Activated CD8-positive, alpha-beta memory T cell treated with anti-CD3 and anti-CD28 coated beads, Interleukin-2, amount 50 U/mL, for 24 hours (primary cell): ENCODE measurements at regions not wholly inside any gene's neighbourhood (a gene's known extent, or its start where the extent isn't known, plus 50 kb on each side); places are given as distances from the start of the nearest gene placed in this dataset.

Experiments used
- DNase-seq: peaks from one replicate; pipeline ENCODE4 v3.0.0-alpha.2; 2020; ENCODE audit errors: extremely low read depth

DNA sequence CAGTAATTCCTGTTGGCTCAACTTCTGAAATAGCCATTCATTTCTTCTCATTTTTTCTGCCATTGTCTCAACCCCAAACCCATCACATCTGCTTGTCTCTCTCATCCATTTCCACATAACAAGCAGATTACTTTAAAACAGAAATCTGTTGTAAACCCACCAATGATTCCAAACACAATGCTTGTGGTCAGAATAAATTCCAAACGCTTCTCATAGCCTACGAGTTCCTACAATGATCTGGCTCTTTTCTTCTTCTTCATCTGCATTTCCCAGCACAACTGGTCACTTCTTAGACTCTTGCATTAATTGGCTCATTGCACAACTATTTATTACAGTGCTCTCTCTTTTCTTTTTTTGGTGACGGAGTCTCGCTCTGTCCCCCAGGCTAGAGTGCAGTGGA lies 364.1 kb downstream of the GATA3 start:
- no peak for DNase-seq

DNA sequence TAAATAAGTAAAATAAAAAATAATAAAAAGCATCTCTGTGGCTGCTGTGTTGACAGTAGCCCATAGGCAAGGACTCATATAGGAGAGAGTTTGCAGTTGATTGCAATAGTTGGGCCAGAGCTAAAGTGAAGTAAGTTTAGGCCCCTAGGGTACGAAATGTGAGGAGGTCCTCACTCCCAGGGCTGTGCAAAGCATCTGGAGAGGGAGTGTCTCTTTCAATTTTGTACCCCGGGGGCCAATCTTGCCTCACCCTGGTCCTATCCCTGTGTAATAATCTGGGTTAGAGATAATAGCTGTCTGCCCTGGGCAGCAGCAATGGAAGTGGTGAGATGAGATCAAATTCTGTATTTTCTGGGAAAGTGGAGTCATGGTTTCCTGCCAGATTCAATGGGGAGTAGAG lies 365.7 kb downstream of the GATA3 start:
- no peak for DNase-seq

DNA sequence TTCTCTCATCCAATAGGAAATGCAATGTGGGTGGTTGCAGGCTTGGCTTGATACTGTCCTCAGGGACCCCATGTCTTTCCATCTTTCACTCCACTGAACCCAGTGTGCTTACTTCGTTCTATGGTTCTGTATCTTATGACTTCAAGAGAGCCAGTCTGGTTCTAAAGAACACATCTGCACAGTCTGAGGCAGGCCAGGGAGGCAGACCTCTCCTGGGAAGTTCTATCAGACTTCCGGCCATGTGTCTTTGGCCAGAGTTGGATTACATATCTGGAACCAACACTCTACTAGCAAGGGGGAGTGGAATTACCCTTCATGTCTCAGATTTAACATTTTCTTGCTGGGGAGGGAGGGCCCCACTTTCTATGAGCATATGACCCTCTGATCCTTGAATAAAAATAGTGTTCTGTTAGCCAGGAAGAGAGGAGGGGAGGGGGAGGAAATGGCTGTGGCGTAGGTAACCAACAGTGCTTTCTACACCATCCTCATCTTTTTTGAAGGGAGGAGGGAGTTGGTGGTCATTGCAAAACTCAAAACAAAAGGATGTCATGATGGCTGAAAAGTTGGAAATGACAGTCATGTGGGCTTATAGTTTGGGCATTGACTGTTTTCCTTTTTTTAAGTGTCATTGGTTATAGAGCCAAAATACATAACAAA lies 370.2 kb downstream of the GATA3 start:
- no peak for DNase-seq

DNA sequence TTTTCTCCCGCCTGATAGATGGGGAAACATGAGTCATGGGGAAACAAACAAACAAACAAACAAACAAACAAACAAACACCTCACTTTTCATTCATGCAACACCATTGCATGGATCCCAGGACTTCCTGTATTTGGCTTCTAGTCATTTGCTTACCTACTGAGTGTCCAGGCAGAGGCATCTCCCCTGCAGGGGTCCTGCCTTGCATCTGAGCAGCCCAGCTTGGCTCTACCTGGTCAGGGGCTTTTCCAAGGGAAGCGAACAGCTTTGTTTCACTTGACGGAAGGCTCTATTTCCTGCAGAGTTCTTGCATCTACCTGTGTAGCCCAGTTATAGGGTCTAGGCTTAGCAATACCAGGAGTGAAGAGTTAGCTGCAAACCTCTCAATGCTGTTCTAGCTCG lies 374.2 kb downstream of the GATA3 start:
- DNase-seq, result no peak

DNA sequence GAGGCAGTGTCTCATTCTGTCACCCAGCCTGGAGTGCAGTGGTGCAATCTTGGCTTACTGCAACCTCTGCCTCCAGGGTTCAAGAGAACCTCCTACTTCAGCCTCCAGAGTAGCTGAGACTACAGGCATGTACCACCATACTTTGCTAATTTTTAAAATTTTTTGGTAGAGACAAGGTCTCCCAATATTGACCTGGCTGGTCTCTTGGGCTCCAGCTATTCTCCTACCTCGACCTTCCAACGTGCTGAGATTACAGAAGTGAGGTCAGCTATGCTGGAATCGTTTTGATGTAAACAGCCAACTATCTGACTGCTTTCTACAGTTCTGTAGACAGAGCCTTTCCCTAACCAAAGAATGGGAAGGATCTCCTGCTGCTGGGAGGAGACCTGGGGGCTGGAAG lies 375.8 kb downstream of the GATA3 start:
- DNase-seq, result no peak

DNA sequence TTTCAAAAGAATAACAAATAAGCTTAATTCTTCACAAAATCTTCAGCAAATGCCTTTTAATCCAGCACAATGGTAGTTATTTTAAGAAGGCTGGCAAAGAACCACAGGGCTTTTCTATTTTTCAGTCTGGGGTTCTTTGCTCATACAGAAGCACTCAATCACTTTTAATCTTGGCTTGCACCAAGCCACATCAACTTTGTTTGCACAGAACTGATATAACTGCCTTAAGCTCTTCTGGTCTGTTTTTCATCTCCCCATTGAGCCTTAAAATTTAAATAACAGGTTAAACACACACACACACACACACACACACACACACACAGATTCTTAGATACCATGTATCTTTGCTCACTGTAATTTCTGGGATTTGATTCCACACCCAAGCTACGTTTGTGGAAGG lies 377.0 kb downstream of the GATA3 start:
- DNase-seq, result no peak

DNA sequence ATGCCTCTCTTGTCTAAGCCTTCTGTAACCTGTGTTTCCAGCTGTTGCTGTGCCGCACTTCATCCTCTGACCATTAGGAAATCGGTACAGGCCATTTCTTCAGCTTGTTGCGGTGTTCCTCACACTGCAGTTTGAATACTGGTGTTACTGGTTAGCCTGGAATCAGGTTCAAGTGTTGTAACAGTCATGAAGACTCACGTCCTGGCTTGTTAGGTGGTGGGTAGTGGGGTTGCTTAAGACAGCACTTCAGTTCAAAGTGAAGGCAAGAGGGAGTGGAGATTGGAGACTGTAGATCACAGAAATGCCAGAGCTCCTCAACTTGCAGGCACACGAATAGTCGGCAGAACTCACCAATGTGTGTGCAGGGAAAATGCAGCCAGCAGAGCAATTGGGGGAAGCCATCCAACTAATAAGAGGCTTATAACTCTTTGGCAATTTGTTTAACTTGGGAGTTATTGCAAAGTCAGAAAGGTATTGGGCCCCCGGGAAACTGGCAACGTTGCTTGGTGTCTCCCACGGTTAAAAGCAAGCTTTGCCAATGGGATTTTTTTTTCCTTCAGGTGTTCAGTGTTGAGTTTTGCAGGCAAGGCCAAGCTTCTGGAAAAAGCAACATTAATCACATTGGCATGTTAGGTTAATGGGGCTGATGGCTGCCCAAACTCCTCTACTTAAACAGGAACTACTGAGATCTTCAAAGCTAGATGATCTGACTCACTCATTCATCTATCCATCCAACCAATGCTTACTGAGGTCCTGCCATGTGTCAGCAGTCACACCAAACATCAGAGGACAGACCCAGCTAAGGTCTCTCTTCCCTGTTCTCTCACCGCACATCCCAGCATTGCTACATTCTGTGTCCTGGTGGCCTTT lies 380.9 kb downstream of the GATA3 start:
- no peak for DNase-seq

DNA sequence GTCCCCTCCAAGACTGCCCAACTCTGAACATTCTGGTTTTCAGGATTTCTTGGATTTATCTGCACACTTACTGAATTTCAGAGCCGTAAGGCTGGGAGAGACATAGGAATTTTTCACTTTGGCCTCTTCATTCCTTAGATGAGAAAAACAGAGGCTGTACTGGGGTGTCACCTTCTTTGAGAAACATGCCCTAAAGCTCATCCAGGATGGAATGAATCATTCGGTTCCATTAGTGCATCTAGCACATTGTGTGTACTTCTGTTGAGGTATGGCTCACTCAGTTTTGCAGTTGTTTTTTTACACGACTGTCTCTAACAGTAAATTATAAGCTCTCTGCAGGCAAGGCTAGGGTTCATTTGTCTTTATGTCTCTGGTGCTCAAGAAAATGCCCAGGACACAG lies 383.4 kb downstream of the GATA3 start:
- no peak for DNase-seq

DNA sequence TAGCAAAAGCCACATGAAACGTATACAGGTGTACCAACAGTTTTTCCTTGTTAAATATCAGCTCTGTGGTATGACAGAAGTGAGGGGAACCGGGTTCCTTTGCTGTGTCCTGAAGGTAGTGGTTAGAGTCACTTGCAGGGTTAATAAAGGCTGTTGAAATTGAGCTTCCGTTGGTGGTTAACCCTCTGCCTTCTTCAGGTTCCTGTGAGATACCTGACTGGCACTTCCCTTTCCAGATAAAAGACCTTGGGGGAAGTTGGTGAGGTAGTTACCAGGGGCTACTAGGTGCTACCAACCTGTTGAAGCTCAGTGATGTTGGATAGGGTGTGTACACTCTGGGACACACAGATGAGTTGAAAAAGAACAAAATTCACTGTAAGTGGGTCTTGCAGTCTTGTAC lies 384.1 kb downstream of the GATA3 start:
- no peak for DNase-seq

DNA sequence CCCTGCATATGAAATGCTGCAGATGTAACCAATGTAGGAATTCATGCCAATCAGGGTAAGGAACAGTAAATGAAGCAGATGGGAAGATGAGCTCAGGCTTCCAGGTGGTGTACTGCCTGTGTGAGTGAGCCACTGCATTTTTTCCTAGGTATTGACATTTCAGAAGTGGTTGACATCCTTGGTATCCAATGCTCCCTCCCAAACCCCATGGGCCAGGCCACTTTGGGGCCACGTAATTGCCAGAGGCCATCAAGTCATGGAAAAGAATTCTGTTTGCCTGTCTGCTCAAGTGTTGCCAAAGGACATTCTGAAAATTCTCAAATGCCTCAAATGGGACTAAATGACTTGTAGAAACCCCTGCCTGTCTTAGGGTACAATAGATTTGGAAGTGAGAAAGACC lies 384.6 kb downstream of the GATA3 start:
- no peak for DNase-seq

DNA sequence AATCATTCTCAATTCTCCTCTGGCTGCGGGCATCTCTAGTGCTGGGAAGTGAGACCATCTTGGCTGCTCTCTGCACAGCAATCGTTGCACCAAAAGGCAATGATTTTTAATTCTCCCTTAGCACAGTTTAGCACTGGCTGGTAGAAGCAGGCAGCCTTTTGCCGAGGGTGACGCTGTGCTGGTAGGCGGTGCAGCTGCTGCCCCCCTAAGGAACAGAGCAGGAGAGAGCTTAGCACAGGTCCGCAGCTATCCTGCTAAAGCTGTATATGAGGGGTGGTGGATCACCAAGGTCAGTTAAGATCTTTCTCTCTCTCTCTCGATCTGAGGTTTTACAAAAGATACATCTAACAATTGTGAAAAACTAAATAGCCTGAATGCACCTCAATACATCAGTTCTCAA lies 390.1 kb downstream of the GATA3 start:
- no peak for DNase-seq

DNA sequence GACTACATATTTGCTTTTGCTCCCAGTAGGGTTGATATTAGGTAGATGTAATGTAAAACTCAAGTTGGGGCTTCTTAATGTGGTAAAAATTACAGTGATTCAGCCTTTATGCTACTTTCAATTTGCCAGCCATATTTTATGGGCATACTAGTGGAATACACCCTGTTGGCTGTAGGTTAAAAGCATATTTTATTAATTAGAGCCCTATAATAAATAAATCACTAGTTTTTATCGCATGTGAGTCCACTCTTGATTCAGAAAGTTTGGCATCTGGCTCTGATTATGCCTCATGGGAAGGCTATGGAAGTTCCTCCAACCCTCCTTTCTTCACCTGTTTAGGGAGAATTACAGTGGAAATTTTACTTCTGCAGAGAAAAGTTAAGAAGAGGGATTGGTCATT lies 390.9 kb downstream of the GATA3 start:
- no peak for DNase-seq

DNA sequence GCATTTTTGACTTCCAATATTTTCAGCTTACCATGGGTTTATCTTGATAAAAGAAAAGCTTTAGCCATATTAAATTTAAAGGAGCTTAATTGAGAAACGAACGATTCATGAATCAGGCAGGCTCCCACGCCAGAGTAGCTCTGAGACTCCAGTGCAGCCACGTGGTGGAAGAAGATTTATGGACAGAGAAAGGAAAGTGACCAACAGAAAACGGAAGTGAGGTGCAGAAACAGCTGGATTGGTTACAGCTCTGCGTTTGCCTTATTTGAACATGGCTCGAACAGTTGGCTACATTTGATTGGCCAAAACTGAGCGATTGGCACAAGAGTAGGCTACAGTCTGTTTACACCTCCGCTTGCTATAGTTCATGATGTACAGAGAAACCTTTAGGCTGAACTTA lies 395.4 kb downstream of the GATA3 start:
- DNase-seq, result no peak

DNA sequence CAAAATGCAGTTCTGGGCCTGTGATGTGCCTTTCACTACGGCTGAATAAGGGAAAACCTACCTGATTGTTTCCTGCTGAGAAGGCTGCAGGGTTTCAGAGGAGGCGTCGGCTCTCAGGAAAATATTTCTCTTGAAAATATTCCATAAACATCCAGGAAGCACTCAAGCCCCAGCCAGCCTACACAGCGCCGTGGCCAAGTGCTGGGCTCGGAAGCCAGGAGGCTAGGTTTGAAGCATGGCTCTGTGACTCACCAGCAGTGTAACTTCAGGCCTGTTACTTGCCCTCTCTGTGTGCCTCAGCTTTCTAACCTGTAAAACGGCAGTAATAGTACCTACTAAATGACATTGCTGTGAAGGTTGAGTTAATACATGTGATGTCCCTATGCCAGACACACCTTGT lies 399.1 kb downstream of the GATA3 start:
- no peak for DNase-seq

DNA sequence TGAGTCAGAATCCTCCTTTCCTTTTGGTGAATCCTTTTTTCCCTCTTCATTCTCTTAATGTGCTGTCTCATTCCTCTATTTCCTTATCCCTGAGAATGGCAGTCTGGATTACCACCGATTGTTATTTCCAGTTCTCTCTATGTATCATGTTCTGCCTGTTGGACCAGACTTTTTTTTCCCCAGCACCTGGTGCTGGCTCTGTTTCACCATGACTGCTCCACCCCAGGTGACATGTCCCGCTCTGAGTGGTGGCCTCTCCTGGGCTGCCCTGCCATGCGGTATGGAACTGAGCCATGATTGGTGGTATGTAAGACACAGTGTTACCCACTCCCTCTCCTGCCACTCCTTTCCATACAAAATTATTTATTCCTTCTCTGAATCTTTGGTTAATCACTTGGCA lies 399.9 kb downstream of the GATA3 start:
- DNase-seq, result no peak

DNA sequence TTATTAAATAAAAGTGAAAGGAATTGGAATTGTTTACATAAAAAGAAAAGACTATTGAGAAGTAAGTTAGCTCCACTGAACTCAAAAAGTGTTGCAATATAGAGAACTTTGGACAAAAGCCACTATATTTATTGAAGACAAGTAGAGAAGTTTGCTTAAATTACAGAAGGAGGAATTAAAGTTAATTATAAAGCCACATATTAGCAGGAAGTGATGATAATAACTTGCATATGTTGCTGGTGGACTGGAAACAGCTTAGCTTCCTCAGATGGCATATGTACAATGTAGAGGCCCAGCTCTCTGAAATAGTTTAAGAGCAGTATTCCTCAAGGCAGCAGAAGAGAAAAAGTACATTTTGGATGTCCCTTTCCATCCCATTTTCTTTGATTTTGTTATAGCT lies 400.7 kb downstream of the GATA3 start:
- no peak for DNase-seq

DNA sequence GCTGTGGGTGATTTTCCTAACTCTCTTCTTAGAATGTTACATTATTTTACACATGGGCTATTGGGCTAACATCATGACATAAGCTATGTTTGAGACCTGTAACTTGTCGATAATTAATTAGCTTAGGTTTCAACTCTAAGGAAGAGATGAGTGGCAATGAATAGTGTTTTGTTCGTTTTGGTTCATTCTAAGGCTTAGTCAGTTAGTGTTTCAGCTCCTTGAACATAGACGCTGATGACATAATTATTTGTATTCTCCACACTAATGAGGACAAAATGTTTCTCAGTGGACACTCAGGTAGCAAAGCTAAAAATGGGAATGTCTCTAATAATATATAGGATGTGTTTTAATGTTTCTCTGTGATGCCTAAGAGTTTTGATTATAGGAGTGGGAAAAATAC lies 401.9 kb downstream of the GATA3 start:
- no peak for DNase-seq

DNA sequence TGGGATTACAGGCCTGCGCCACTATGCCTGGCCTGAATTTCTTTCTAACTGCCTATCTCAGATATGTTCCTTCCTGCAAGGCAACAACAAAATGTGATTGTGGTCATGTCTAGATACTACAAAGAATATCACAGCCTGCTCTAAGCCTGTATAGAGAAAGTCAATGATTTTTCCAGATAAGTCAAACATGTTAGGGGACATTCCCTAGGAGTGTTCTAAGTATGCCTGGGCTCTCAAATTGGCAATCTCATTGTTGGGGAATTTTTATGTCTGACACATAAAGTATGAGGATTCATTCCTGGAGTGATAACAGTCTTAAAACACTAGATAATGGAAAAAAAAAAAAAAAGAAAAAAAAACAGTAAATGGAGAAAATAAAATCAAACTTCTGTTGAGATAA lies 406.1 kb downstream of the GATA3 start:
- DNase-seq, result no peak

DNA sequence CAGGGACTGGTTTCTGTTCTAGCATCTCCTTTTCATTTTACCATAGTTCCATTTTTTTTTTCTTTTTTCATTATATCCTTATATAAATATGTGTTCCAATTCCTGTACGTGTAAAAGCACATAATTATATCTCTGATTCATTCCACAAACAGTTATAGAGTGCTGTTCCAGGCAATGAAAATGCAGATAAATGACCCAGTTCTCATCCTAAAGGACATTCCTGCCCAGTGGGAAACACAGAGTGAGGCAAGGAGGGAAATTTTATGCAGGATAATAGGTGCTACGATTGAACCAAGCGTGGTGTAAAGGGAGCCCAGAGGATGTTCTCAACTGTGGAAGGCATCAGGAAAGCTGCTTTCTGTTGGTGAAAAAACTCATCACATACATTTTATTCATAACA lies 408.1 kb downstream of the GATA3 start:
- DNase-seq, result no peak

DNA sequence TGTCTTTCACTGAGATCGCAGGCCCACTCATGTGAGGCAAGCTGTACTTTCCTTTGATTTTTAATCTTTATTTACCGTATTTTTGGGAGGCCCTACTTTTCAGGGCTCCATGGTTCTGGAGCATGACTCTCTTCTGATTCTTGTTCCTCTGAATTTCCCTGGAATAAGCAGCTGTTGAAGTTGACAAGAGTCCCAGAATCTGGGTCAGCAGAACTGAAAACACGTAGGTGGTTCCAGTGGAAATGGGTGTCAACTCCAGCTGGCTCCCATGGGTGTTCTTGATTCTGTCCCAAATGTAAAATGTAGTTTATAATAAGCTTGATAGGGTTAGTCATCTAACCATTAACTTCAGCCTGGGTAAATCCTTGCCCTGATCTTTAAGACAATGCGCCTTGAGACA lies 409.4 kb downstream of the GATA3 start:
- no peak for DNase-seq

DNA sequence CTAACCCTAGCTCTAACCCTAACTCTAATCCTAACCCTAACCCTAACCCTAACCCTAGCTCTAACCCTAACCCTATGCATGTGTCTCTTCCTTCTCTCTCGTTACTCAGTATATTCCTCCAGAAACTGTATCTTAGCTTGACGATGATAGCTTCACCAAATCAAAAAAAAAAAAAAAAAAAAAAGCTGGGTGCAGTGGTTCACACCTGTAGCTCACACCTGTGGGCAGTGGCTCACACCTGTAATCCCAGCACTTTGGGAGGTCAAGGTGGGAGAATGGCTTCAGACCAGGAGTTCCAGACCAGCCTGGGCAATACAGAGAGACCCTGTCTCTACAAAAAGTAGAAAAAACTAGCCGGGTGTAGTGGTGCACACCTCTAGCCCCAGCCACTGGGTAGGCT lies 414.0 kb downstream of the GATA3 start:
- no peak for DNase-seq

DNA sequence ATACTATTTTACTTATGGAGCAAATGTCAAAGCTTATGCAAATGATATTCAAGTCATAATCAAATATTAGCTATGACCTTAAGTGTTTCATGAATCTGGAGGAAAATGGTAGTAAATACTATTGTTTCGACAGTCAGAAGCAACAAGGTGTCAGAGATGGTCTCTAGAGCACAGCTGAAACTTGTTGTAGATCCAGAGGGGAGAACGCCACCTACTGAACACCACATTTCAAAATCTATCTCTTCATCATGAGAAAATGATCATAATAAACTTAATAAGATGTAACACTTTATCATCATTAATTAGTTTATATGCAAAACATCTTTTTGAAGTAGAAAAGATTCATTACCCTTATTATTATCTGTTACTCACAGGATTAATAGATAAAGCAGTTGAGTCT lies 418.7 kb downstream of the GATA3 start:
- DNase-seq, result no peak

DNA sequence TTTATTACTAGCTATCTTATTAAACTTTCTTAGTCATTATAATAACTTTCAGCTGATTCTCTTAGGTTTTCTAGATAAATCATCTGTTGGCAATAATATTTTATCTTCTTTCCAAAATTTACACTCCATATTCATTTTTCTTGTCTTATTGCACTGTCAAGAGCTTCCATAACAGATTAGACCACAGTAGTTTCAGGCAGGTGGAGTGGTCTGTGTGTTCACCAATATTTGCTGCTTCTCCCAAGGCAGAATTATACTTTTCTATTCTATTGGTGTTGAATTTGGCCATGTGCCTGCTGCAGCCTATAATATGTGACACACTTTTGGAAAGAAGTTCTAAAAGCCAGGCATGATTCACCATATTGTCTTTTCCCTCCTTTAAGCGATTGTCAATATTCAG lies 422.8 kb downstream of the GATA3 start:
- no peak for DNase-seq
